ENCODE measurements at regions not wholly inside any gene's neighbourhood (a gene's known extent, or its start where the extent isn't known, plus 50 kb on each side); places are given as distances from the start of the nearest gene placed in this dataset.

DNA sequence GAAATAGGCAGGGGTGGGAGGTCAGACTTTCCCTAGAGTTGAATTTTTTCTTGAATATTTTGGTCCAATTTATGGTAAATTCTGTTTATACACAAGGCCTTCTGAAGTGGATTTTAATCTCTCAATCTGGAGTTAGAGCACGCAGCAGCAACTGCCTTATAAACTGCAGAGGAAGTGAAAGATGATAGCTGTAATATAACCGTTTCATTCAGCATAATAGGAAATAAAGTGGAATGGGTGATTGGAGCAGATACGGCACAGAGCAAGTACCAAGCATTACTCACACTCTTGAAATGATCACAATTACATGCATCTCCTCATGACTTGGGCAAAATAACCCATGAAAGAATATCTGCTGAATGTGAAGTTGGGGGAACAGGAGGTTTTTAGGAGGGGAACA is 106.8 kb downstream of the ARRDC4 start:
- TF ChIP-seq, protein P1, sequence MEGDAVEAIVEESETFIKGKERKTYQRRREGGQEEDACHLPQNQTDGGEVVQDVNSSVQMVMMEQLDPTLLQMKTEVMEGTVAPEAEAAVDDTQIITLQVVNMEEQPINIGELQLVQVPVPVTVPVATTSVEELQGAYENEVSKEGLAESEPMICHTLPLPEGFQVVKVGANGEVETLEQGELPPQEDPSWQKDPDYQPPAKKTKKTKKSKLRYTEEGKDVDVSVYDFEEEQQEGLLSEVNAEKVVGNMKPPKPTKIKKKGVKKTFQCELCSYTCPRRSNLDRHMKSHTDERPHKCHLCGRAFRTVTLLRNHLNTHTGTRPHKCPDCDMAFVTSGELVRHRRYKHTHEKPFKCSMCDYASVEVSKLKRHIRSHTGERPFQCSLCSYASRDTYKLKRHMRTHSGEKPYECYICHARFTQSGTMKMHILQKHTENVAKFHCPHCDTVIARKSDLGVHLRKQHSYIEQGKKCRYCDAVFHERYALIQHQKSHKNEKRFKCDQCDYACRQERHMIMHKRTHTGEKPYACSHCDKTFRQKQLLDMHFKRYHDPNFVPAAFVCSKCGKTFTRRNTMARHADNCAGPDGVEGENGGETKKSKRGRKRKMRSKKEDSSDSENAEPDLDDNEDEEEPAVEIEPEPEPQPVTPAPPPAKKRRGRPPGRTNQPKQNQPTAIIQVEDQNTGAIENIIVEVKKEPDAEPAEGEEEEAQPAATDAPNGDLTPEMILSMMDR (conservative IDR thresholded peaks at IDR 0.05; ENCODE audit: low read length): no peak
- TF ChIP-seq EZH2phosphoT487 (IDR thresholded peaks at IDR 0.05; ENCODE audit: borderline replicate concordance): no peak

All from Loucy (cell line).